Spleen (tissue), 11 donors: ENCODE measurements at regions not wholly inside any gene's neighbourhood (a gene's known extent, or its start where the extent isn't known, plus 50 kb on each side); places are given as distances from the start of the nearest gene placed in this dataset.

Source experiments
- DNase-seq: peaks from one replicate; pipeline ENCODE4 v3.0.0-alpha.2; 2020
- H3K27ac ChIP-seq, 8 donors: fragments of 200-600 bp; sonication (generic) in 7 of 8; 1 replicate in 4 of 8; 2 replicates in 4 of 8; pipeline versions ENCODE4 v1.5.0 to v1.8.0; 2016 to 2021; ENCODE audit warnings: inconsistent platforms in 4 of 8, mild to moderate bottlenecking in 4 of 8, moderate library complexity in 1 of 8
- H3K27me3 ChIP-seq, 7 donors: fragments of 200-600 bp; sonication (generic) in 6 of 7; replicated peaks in 1 of 7; 1 replicate in 4 of 7; 2 replicates in 3 of 7; pipeline versions ENCODE4 v1.5.0 to v1.8.0; 2016 to 2021; ENCODE audit warnings: inconsistent platforms in 3 of 7, mild to moderate bottlenecking in 1 of 7
- H3K36me3 ChIP-seq, 6 donors: fragments of 200-600 bp; sonication (generic) in 5 of 6; 1 replicate in 4 of 6; 2 replicates in 2 of 6; pipeline versions ENCODE4 v1.5.0 to v1.8.0; 2016 to 2021; ENCODE audit warnings: inconsistent platforms in 2 of 6
- H3K4me1 ChIP-seq, 6 donors: fragments of 200-600 bp; sonication (generic) in 5 of 6; 1 replicate in 3 of 6; 2 replicates in 3 of 6; pipeline versions ENCODE4 v1.5.0 to v1.8.0; 2016 to 2021; ENCODE audit warnings: inconsistent platforms in 3 of 6
- H3K4me3 ChIP-seq, 8 donors: fragments of 200-600 bp; sonication (generic) in 7 of 8; 1 replicate in 4 of 8; 2 replicates in 4 of 8; pipeline versions ENCODE4 v1.5.0 to v1.8.0; 2016 to 2021; ENCODE audit warnings: inconsistent platforms in 4 of 8, mild to moderate bottlenecking in 4 of 8, moderate library complexity in 2 of 8
- H3K9me3 ChIP-seq, 8 donors: fragments of 200-600 bp; sonication (generic) in 7 of 8; 1 replicate in 4 of 8; 2 replicates in 4 of 8; pipeline versions ENCODE4 v1.5.0 to v1.8.0; 2016 to 2021; ENCODE audit warnings: inconsistent platforms in 4 of 8
- CTCF ChIP-seq, 11 experiments: fragments of 200-600 bp in 7 of 11; fragments of 450-650 bp in 4 of 11; sonication (generic) in 4 of 11; IDR thresholded peaks in 8 of 11; conservative IDR thresholded peaks in 3 of 11; 1 replicate in 7 of 11; 2 replicates in 4 of 11; pipeline versions ENCODE4 v1.4.0 to v1.8.0; 2016 to 2021; ENCODE audit warnings: antibody characterized with exemption in 11 of 11, inconsistent platforms in 4 of 11, mild to moderate bottlenecking in 1 of 11
- POLR2A ChIP-seq, 3 donors: fragments of 450-650 bp; IDR thresholded peaks; one replicate each; pipeline ENCODE4 v1.5.1; 2017; ENCODE audit warnings: antibody characterized with exemption in 3 of 3, mild to moderate bottlenecking in 1 of 3
- POLR2AphosphoS5 ChIP-seq, 3 donors: sonication (generic); formaldehyde crosslinking; IDR thresholded peaks; one replicate each; pipeline ENCODE4 v1.5.1; 2017; ENCODE audit warnings: antibody characterized with exemption in 3 of 3
- WGBS, 5 donors: extraction: QIAGEN DNeasy Blood & Tissue Kit in 3 of 5; methylation state at CpG; one replicate each; pipeline versions ENCODE4 v1.1.5 to v1.1.7; 2013 to 2018; 5-methylcytosine and 5-hydroxymethylcytosine counted together
- intact Hi-C: fragments of 100-400 bp; cut with DNase I; formaldehyde crosslinking; loops from one replicate; pipeline ENCODE4 v1.15.0; 2023; ENCODE audit warnings: low total_unique reads
- donor health status: healthy with polysubstance abuse.
- donor health status: DM: no; HTN: no; CAD: no; lungs with moderate emphysema.
- donor health status: DM: no; HTN: no; CAD: no.
- donor health status: Bipolar disorder and iron deficiency.
- donor health status: healthy.
- donor health status: DM: no; HTN: no; CAD: no.
- donor health status: DM: yes; HTN: yes; CAD: no.

GRCh38 chr6:19380293-19380692 is 456.9 kb upstream of the ID4 start:
- no peaks in the 10 kb centered on the region for H3K4me1 ChIP-seq
- intact Hi-C loops = no loop called here

GRCh38 chr6:19382676-19383075 is 454.5 kb upstream of the ID4 start:
- Histone ChIP-seq H3K4me3 (no peak overlapping the region), H3K27me3 (no peaks in the 10 kb centered on the region), H3K4me1 (no peaks in the 10 kb centered on the region), H3K9me3 (peaks cover 0 to 14% (median 4%) of the 10 kb centered on the region in 8 donors), H3K36me3 (no peaks in the 10 kb centered on the region), H3K27ac (peak overlapping the region in 3 of 8 donors; percentile 5 to 23 (median 13))
- no peak for DNase-seq
- 50 to 65% (median 59%) methylated on average over 3 of the region's 3 CpGs for WGBS, 5 donors
- intact Hi-C loops = no loop called here
- no peak for TF ChIP-seq POLR2AphosphoS5 (IDR thresholded peaks at IDR 0.05)
- no peak for TF ChIP-seq POLR2A (IDR thresholded peaks at IDR 0.05)
- no peak for TF ChIP-seq CTCF (IDR thresholded peaks at IDR 0.05 in 8 of 11, conservative IDR thresholded peaks at IDR 0.05 in 3 of 11)

More at GRCh38 chr6:19380293-19380692, 456.9 kb upstream of the ID4 start:
- no peak for DNase-seq
- Histone ChIP-seq H3K9me3 (peaks cover 0 to 13% (median 4%) of the 10 kb centered on the region in 8 donors), H3K4me3 (no peak overlapping the region), H3K27ac (no peak overlapping the region), H3K36me3 (no peaks in the 10 kb centered on the region), H3K27me3 (no peaks in the 10 kb centered on the region)
- WGBS, 5 donors = 53 to 81% (median 67%) methylated on average over 2 of the region's 2 CpGs
- TF ChIP-seq CTCF (IDR thresholded peaks at IDR 0.05 in 8 of 11, conservative IDR thresholded peaks at IDR 0.05 in 3 of 11) (no peak), POLR2A (IDR thresholded peaks at IDR 0.05) (no peak), POLR2AphosphoS5 (IDR thresholded peaks at IDR 0.05) (no peak)

GRCh38 chr6:19391926-19392325 is 445.2 kb upstream of the ID4 start:
- H3K36me3 ChIP-seq = no peaks in the 10 kb centered on the region
- H3K9me3 ChIP-seq = peaks cover 0 to 20% (median 2%) of the 10 kb centered on the region in 8 donors
- H3K4me3 ChIP-seq = no peak overlapping the region
- H3K4me1 ChIP-seq = no peaks in the 10 kb centered on the region
- intact Hi-C loops = no loop called here
- WGBS, 5 donors = 62 to 78% (median 68%) methylated on average over 2 of the region's 2 CpGs
- no peaks in the 10 kb centered on the region for H3K27me3 ChIP-seq
- no peak for DNase-seq
- H3K27ac ChIP-seq = no peak overlapping the region
- TF ChIP-seq CTCF (IDR thresholded peaks at IDR 0.05 in 8 of 11, conservative IDR thresholded peaks at IDR 0.05 in 3 of 11) = no peak
- no peak for TF ChIP-seq POLR2A (IDR thresholded peaks at IDR 0.05)
- TF ChIP-seq POLR2AphosphoS5 (IDR thresholded peaks at IDR 0.05) = no peak

GRCh38 chr6:19394051-19394450 is 443.1 kb upstream of the ID4 start:
- WGBS, 5 donors = 73 to 79% (median 77%) methylated on average over 3 of the region's 3 CpGs
- peaks cover 0 to 20% (median 2%) of the 10 kb centered on the region in 8 donors for H3K9me3 ChIP-seq
- intact Hi-C loops = no loop called here

More at GRCh38 chr6:19394051-19394450, 443.1 kb upstream of the ID4 start:
- Histone ChIP-seq H3K27me3 (no peaks in the 10 kb centered on the region), H3K36me3 (no peaks in the 10 kb centered on the region), H3K27ac (no peak overlapping the region), H3K4me1 (no peaks in the 10 kb centered on the region), H3K4me3 (no peak overlapping the region)
- TF ChIP-seq POLR2AphosphoS5 (IDR thresholded peaks at IDR 0.05) = no peak
- TF ChIP-seq POLR2A (IDR thresholded peaks at IDR 0.05) = no peak
- no peak for TF ChIP-seq CTCF (IDR thresholded peaks at IDR 0.05 in 8 of 11, conservative IDR thresholded peaks at IDR 0.05 in 3 of 11)
- DNase-seq = no peak
